ENCODE measurements at regions not wholly inside any gene's neighbourhood (a gene's known extent, or its start where the extent isn't known, plus 50 kb on each side); places are given as distances from the start of the nearest gene placed in this dataset.

GRCh38 chr2:217475791-217476190 is 527.0 kb downstream of the TNS1 start:
- in situ Hi-C loops (cut with HindIII; ENCODE audit: low sequenced_read_pairs): no loop called here
- peak; percentile 67 for DNase-seq (ENCODE audit: low spot score)

GRCh38 chr2:217475101-217475500 is 527.7 kb downstream of the TNS1 start:
- DNase-seq (ENCODE audit: low spot score): peak; percentile 8
- in situ Hi-C loops (cut with HindIII; ENCODE audit: low sequenced_read_pairs): no loop called here

- in situ Hi-C loops (cut with HindIII; ENCODE audit: low sequenced_read_pairs): no loop called here
- DNase-seq (ENCODE audit: low spot score): no peak
These were observed 531.5 kb downstream of the TNS1 start for GRCh38 chr2:217471319-217471718.

GRCh38 chr2:217469203-217469810 is 533.5 kb downstream of the TNS1 start:
- in situ Hi-C loops (cut with HindIII; ENCODE audit: low sequenced_read_pairs): no loop called here

DNA sequence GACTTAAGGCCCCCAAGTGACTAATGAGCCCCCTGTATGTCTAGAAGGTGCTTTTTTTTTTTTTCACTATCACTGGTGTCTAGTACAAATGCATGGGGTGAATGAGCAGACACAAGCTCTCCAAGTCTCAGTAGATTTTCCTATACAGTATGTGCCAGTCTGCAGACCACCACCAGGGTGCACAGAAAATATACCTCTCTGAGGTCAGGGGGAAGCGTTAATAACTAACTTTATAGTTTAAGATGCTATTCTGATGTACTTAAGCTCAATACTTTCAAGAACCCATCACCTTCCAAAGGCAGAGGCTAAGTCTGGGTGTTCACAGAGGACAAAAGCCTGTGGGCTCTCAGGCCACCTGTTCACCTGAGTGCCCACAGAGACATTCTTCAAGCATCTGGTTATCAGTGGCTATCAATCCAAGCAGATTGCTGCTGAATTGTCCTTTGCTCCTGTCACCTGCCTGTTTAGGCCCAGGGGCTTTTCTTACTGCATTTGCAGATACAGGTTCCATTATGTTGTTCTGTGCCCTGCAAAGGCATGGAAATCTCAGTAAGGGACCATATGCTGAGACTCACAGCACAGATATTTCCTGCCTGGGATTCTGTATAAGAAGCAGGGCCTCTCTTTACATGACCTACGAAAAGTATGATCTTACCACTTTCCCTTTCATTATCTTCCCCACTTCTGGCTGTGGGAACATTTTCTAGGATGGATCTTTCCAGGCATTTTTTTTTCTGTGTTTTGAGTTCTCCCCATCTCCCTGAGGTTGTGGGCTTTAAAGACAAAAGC is 534.6 kb downstream of the TNS1 start:
- in situ Hi-C loops (cut with HindIII; ENCODE audit: low sequenced_read_pairs): no loop called here

More at GRCh38 chr2:217469203-217469810, 533.5 kb downstream of the TNS1 start:
- DNase-seq (ENCODE audit: low spot score): no peak

GRCh38 chr2:217467331-217467730 is 535.5 kb downstream of the TNS1 start:
- in situ Hi-C loops (cut with HindIII; ENCODE audit: low sequenced_read_pairs): no loop called here
- DNase-seq (ENCODE audit: low spot score): no peak

More for the DNA sequence above, 534.6 kb downstream of the TNS1 start:
- DNase-seq (ENCODE audit: low spot score): no peak

- no peak for DNase-seq (ENCODE audit: low spot score)
- in situ Hi-C loops (cut with HindIII; ENCODE audit: low sequenced_read_pairs): no loop called here
These were observed 536.0 kb downstream of the TNS1 start for GRCh38 chr2:217466805-217467204.

GRCh38 chr2:217466104-217466503 is 536.7 kb downstream of the TNS1 start:
- in situ Hi-C loops (cut with HindIII; ENCODE audit: low sequenced_read_pairs): no loop called here
- no peak for DNase-seq (ENCODE audit: low spot score)

- no peak for DNase-seq (ENCODE audit: low spot score)
- in situ Hi-C loops (cut with HindIII; ENCODE audit: low sequenced_read_pairs): no loop called here
These were observed 537.7 kb downstream of the TNS1 start for GRCh38 chr2:217465100-217465499.

DNA sequence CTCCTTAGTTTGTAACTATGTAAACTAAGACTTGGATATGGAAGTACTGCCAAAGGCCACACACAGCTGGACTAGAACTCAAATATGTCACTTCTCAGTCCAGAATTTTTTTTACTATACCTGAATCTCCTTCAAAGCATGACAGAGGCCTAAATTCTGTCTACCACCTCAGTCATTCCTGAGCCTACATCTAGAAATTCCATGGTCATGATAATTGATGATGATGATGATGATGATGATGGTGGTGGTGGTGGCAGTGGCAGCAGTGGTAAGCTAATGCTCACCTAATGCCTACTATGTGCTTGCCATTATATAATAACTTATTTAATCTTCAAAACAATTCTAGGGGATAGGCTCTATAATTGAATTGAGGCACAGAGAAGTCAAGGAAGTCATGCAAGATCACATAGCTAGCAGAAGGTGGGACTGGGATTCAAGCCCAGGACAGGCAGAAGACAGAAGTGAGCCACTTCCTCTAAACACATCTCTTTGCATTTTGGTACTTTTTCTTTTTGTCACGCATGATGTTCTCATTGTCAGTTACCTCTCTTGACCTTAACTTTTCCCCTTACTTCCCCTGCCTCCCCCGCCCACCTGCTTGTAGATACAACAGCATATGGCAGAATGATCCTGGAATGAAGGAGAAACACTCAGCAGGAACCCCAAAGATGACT is 539.3 kb downstream of the TNS1 start:
- no peak for DNase-seq (ENCODE audit: low spot score)
- in situ Hi-C loops (cut with HindIII; ENCODE audit: low sequenced_read_pairs): no loop called here

DNA sequence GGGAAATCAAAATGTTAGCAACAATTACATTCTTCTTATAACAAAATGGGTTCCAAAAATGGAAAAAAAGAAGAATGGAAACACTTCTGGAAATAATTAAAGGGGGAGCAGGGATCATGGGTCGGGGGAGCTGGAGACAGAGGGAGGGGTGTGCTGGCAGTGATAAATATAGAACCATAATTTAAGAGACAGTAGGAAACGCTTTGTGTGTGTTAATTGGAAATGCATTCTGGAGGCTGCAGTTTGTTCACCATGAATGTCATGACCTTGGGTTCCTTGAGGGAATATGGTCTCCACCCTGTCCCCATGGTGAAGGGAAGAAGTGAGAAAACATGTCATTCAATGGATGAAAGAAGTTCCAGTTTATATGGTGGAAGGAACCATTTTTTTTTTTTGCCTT is 540.7 kb downstream of the TNS1 start:
- DNase-seq (ENCODE audit: low spot score): no peak
- in situ Hi-C loops (cut with HindIII; ENCODE audit: low sequenced_read_pairs): no loop called here

DNA sequence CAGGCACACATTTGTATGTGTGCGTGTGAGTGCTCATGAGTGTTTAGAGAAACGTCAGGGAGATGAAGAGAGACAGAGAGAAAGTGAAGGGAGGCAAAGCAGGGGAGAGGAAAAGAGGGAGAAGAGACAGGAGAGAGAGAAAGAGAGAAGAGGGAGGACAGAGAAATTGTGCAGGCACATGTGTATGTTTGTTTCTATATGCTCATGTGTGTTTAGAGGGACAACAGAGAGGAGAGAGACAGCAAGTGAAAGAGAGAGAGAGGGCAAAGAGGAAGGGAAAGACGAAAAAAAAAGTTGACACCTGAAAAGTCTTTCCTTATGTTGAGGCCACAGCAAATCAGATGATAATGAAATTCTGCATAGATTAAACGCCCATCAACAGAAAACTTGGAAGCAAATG is 541.1 kb downstream of the TNS1 start:
- DNase-seq (ENCODE audit: low spot score): no peak
- in situ Hi-C loops (cut with HindIII; ENCODE audit: low sequenced_read_pairs): no loop called here

GRCh38 chr2:217459680-217460405 is 543.0 kb downstream of the TNS1 start:
- in situ Hi-C loops (cut with HindIII; ENCODE audit: low sequenced_read_pairs): no loop called here

DNA sequence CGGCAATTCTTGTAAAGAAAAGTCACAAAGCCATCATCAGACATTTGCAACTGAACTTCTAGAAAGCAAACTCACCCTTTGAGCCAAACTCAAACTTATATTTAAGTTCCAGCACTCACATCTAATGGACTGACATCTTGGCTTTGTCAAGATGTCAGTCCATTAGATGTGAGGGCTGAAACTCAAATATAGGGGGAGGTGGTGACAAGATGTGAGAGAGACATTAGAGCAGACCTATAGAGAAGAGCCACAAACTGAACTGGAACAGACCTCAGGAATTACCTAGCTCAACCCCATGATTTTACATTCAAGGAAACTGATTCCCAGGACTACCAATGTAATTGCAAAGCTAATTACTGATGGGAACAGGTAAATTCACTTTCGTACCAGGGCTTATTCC is 543.8 kb downstream of the TNS1 start:
- in situ Hi-C loops (cut with HindIII; ENCODE audit: low sequenced_read_pairs): no loop called here

More at GRCh38 chr2:217459680-217460405, 543.0 kb downstream of the TNS1 start:
- DNase-seq (ENCODE audit: low spot score): peak; percentile 11

DNA sequence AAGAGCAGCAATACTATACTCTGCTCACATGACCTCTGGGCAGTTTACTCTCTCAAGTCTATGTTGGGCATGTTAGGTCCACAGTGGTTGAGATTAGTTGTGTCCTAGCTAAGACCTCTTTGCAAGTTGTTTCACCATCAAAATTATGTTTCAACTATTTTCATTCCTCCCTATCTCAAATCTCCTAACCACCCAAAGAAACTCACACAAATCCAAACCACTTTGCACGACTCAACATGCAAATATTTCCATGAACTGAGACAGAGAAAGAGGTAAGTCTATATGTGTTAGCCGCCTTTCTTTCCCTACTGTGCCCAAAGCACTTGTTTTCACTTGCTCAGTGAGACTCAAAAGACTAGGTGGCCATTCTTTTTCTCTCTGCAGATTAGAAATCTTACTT is 546.8 kb downstream of the TNS1 start:
- in situ Hi-C loops (cut with HindIII; ENCODE audit: low sequenced_read_pairs): no loop called here
- DNase-seq (ENCODE audit: low spot score): no peak

More for the DNA sequence above, 543.8 kb downstream of the TNS1 start:
- no peak for DNase-seq (ENCODE audit: low spot score)

DNA sequence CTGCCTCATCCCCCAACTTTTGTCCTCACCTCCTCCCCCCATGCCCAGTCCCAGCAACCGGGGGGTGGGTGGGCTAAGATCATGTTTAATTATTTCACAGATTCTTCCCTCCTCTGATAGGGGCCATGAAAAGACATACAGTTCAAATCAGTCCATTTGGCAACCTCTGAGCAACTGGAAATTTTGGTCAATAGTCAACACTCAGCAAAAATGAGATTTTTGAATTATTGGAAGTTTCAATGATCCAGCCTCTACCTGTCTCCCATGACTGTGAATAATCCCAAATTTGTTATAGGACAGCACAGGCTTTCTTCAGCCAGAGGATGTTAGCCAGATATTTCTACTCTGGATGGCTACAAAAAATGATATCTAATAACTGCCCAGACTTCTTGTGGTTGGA is 549.9 kb downstream of the TNS1 start:
- in situ Hi-C loops (cut with HindIII; ENCODE audit: low sequenced_read_pairs): no loop called here

GRCh38 chr2:217451666-217452065 is 551.1 kb downstream of the TNS1 start:
- no peak for DNase-seq (ENCODE audit: low spot score)
- in situ Hi-C loops (cut with HindIII; ENCODE audit: low sequenced_read_pairs): no loop called here

More for the DNA sequence above, 549.9 kb downstream of the TNS1 start:
- no peak for DNase-seq (ENCODE audit: low spot score)

GRCh38 chr2:217449444-217449843 is 553.4 kb downstream of the TNS1 start:
- in situ Hi-C loops (cut with HindIII; ENCODE audit: low sequenced_read_pairs): no loop called here
- DNase-seq (ENCODE audit: low spot score): no peak

- DNase-seq (ENCODE audit: low spot score): no peak
- in situ Hi-C loops (cut with HindIII; ENCODE audit: low sequenced_read_pairs): no loop called here
These were observed 553.9 kb downstream of the TNS1 start for GRCh38 chr2:217448860-217449259.

- no peak for DNase-seq (ENCODE audit: low spot score)
- in situ Hi-C loops (cut with HindIII; ENCODE audit: low sequenced_read_pairs): no loop called here
These were observed 557.1 kb downstream of the TNS1 start for GRCh38 chr2:217445723-217446122.

Measured in G401 (cell line).